HTR-8/SVneo (cell line): ENCODE measurements at regions not wholly inside any gene's neighbourhood (a gene's known extent, or its start where the extent isn't known, plus 50 kb on each side); places are given as distances from the start of the nearest gene placed in this dataset.
"Not testable (repeated sequence)": the region's sequence is repeated elsewhere in the genome, so short reads cannot be mapped to it uniquely, and the experiment has no call there.

ENCODE experiments used
- DNase-seq: peaks from one replicate; pipeline ENCODE4 v3.0.0; 2011; ENCODE audit warnings: low spot score, mixed read lengths; ENCODE audit not compliant: insufficient read length
- FAIRE-seq: peaks from 2 replicates; lab custom pipeline; 2011; peaks lifted over from hg19 to GRCh38; lab: Jason Lieb, UNC

GRCh38 chr7:149572920-149573319 lies 75.3 kb upstream of the ZNF746 start:
- not testable (repeated sequence) for FAIRE-seq, DNase-seq

GRCh38 chr7:149570784-149571183 lies 73.2 kb upstream of the ZNF746 start:
- FAIRE-seq (no peak), DNase-seq (no peak)

GRCh38 chr7:149569726-149570422 lies 72.3 kb upstream of the ZNF746 start:
- FAIRE-seq (no peak), DNase-seq (no peak)

GRCh38 chr7:149569025-149569725 lies 71.6 kb upstream of the ZNF746 start:
- no peak for DNase-seq
- no peak for FAIRE-seq

- DNase-seq (no peak), FAIRE-seq (no peak)
These were observed 70.6 kb upstream of the ZNF746 start for GRCh38 chr7:149568218-149568617.

- no peak for FAIRE-seq
- no peak for DNase-seq
These were observed 68.5 kb upstream of the ZNF746 start for GRCh38 chr7:149566103-149566502.

- FAIRE-seq = no peak
These were observed 67.4 kb upstream of the ZNF746 start for GRCh38 chr7:149565096-149565382.

GRCh38 chr7:149564340-149565095 lies 66.9 kb upstream of the ZNF746 start:
- DNase-seq = no peak
- no peak for FAIRE-seq

More at GRCh38 chr7:149565096-149565382, 67.4 kb upstream of the ZNF746 start:
- no peak for DNase-seq

GRCh38 chr7:149562602-149563001 lies 65.0 kb upstream of the ZNF746 start:
- FAIRE-seq (no peak), DNase-seq (no peak)

GRCh38 chr7:149561072-149561471 lies 63.5 kb upstream of the ZNF746 start:
- FAIRE-seq (no peak), DNase-seq (no peak)

- DNase-seq (no peak), FAIRE-seq (no peak)
These were observed 62.1 kb upstream of the ZNF746 start for GRCh38 chr7:149559711-149560110.

- DNase-seq = no peak
- FAIRE-seq = no peak
These were observed 60.7 kb upstream of the ZNF746 start for GRCh38 chr7:149558149-149558861.

- not testable (repeated sequence) for DNase-seq, FAIRE-seq
These were observed 58.9 kb upstream of the ZNF746 start for GRCh38 chr7:149556525-149556924.

GRCh38 chr7:149554821-149555220 lies 57.2 kb upstream of the ZNF746 start:
- FAIRE-seq, DNase-seq: not testable (repeated sequence)

- not testable (repeated sequence) for FAIRE-seq, DNase-seq
These were observed 56.4 kb upstream of the ZNF746 start for GRCh38 chr7:149553991-149554390.

- FAIRE-seq = no peak
- no peak for DNase-seq
These were observed 55.2 kb upstream of the ZNF746 start for GRCh38 chr7:149552799-149553198.
